Stimulated activated CD4-positive, alpha-beta T cell treated with anti-CD3 and anti-CD28 coated beads, TNF-alpha, amount 100 ng/mL, for 4 hours (primary cell): ENCODE measurements at regions not wholly inside any gene's neighbourhood (a gene's known extent, or its start where the extent isn't known, plus 50 kb on each side); places are given as distances from the start of the nearest gene placed in this dataset.

Experiments used
- DNase-seq, 3 experiments: peaks; one replicate each; pipeline ENCODE4 v3.0.0-alpha.2; 2020; ENCODE audit warnings: low read depth in 3 of 3

GRCh38 chr2:151156431-151156830 is 105.2 kb downstream of the RBM43 start:
- DNase-seq = no peak

- no peak for DNase-seq
Observed at GRCh38 chr2:151153601-151154000, 108.1 kb downstream of the RBM43 start.

- DNase-seq = no peak
Observed at GRCh38 chr2:151150331-151151320, 111.0 kb downstream of the RBM43 start.

- DNase-seq = no peak
Observed at GRCh38 chr2:151138507-151138906, 123.2 kb downstream of the RBM43 start.

GRCh38 chr2:151137526-151137925 is 124.1 kb downstream of the RBM43 start:
- DNase-seq = no peak

- DNase-seq = no peak
Observed at GRCh38 chr2:151120011-151120410, 141.7 kb downstream of the RBM43 start.

GRCh38 chr2:151119374-151119773 is 142.3 kb downstream of the RBM43 start:
- no peak for DNase-seq

GRCh38 chr2:151118269-151118668 is 143.4 kb downstream of the RBM43 start:
- no peak for DNase-seq

- DNase-seq = no peak
Observed at GRCh38 chr2:151114874-151115273, 146.8 kb downstream of the RBM43 start.

GRCh38 chr2:151113318-151113717 is 148.3 kb downstream of the RBM43 start:
- DNase-seq = no peak

GRCh38 chr2:151111599-151112278 is 149.9 kb downstream of the RBM43 start:
- DNase-seq = no peak

- no peak for DNase-seq
Observed at GRCh38 chr2:151106805-151107506, 154.7 kb downstream of the RBM43 start.

GRCh38 chr2:151103551-151103950 is 158.1 kb downstream of the RBM43 start:
- no peak for DNase-seq

GRCh38 chr2:151102226-151102625 is 159.4 kb downstream of the RBM43 start:
- no peak for DNase-seq

GRCh38 chr2:151098841-151099240 is 162.8 kb downstream of the RBM43 start:
- DNase-seq = no peak

- no peak for DNase-seq
Observed at GRCh38 chr2:151097895-151098294, 163.8 kb downstream of the RBM43 start.

GRCh38 chr2:151097128-151097527 is 164.5 kb downstream of the RBM43 start:
- no peak for DNase-seq

GRCh38 chr2:151096235-151096634 is 165.4 kb downstream of the RBM43 start:
- DNase-seq = no peak

- DNase-seq = no peak
Observed at GRCh38 chr2:151095463-151095862, 166.2 kb downstream of the RBM43 start.

- DNase-seq = no peak
Observed at GRCh38 chr2:151091583-151091982, 170.1 kb downstream of the RBM43 start.

GRCh38 chr2:151087377-151087776 is 174.3 kb downstream of the RBM43 start:
- DNase-seq = no peak

- DNase-seq = no peak
Observed at GRCh38 chr2:151085181-151085611, 176.5 kb downstream of the RBM43 start.
